GM23248 (cell line): ENCODE measurements at regions not wholly inside any gene's neighbourhood (a gene's known extent, or its start where the extent isn't known, plus 50 kb on each side); places are given as distances from the start of the nearest gene placed in this dataset.

Experiments used
- DNase-seq: peaks from one replicate; pipeline ENCODE4 v3.0.0-alpha.2; 2015
- H2AFZ ChIP-seq: fragments of 200-600 bp; sonication (generic); 2 replicates; pipeline ENCODE4 v1.6.1; 2016; ENCODE audit warnings: antibody characterized with exemption
- H3F3A ChIP-seq: fragments of 200-600 bp; sonication (generic); 2 replicates; pipeline ENCODE4 v1.6.1; 2016; ENCODE audit warnings: mild to moderate bottlenecking, antibody characterized with exemption, mixed run types; ENCODE audit not compliant: insufficient read depth
- H3K27ac ChIP-seq: fragments of 200-600 bp; sonication (generic); 2 replicates; pipeline ENCODE4 v1.5.1; 2016; ENCODE audit warnings: mild to moderate bottlenecking
- H3K27me3 ChIP-seq: fragments of 200-600 bp; sonication (generic); replicated peaks from 2 replicates; pipeline ENCODE4 v1.6.1; 2016; ENCODE audit warnings: mild to moderate bottlenecking; ENCODE audit not compliant: insufficient read depth
- H3K36me3 ChIP-seq: fragments of 200-600 bp; sonication (generic); 2 replicates; pipeline ENCODE4 v1.6.1; 2016; ENCODE audit warnings: low read depth, mild to moderate bottlenecking
- H3K4me1 ChIP-seq: fragments of 200-600 bp; sonication (generic); 2 replicates; pipeline ENCODE4 v1.6.1; 2016; ENCODE audit warnings: mild to moderate bottlenecking; ENCODE audit not compliant: insufficient read depth
- H3K4me2 ChIP-seq: fragments of 200-600 bp; sonication (generic); one replicate; pipeline ENCODE4 v1.6.1; 2016; ENCODE audit warnings: mild to moderate bottlenecking; ENCODE audit not compliant: unreplicated experiment
- H3K4me3 ChIP-seq: fragments of 200-600 bp; sonication (generic); 2 replicates; pipeline ENCODE4 v1.5.1; 2016; ENCODE audit warnings: mild to moderate bottlenecking
- H3K79me2 ChIP-seq: fragments of 200-600 bp; sonication (generic); 2 replicates; pipeline ENCODE4 v1.6.1; 2016; ENCODE audit warnings: mild to moderate bottlenecking; ENCODE audit not compliant: insufficient read depth
- H3K9ac ChIP-seq: fragments of 200-600 bp; sonication (generic); 2 replicates; pipeline ENCODE4 v1.6.1; 2016; ENCODE audit warnings: mild to moderate bottlenecking
- H3K9me2 ChIP-seq: fragments of 200-600 bp; sonication (generic); 2 replicates; pipeline ENCODE4 v1.6.1; 2016; ENCODE audit warnings: mixed run types, mild to moderate bottlenecking, moderate library complexity; ENCODE audit not compliant: insufficient read depth
- H3K9me3 ChIP-seq: fragments of 200-600 bp; sonication (generic); one replicate; pipeline ENCODE4 v1.6.1; 2017; ENCODE audit warnings: low read depth
- H4K20me1 ChIP-seq: fragments of 200-600 bp; sonication (generic); 2 replicates; pipeline ENCODE4 v1.6.0; 2016; ENCODE audit not compliant: insufficient read depth
- EZH2 ChIP-seq: fragments of 200-600 bp; sonication (generic); IDR thresholded peaks from 2 replicates; pipeline ENCODE4 v1.6.1; 2018; ENCODE audit warnings: antibody characterized with exemption, mild to moderate bottlenecking; ENCODE audit not compliant: insufficient read depth, poor library complexity, severe bottlenecking
- EZH2phosphoT487 ChIP-seq: fragments of 200-600 bp; sonication (generic); IDR thresholded peaks from 2 replicates; pipeline ENCODE4 v1.6.1; 2018; ENCODE audit warnings: antibody characterized with exemption, moderate library complexity, mild to moderate bottlenecking, low read depth; ENCODE audit not compliant: insufficient read depth
- WGBS, 2 experiments: methylation state at CpG; one replicate each; pipeline ENCODE4 v1.1.6; 2015 to 2017; ENCODE audit warnings: low lambda C conversion rate in 2 of 2, low coverage in 1 of 2; ENCODE audit errors: missing lambda C conversion rate in 2 of 2; 5-methylcytosine and 5-hydroxymethylcytosine counted together
- in situ Hi-C: fragments of 300-500 bp; cut with MboI; formaldehyde crosslinking; loops from 2 replicates; pipeline ENCODE4 v1.15.0; 2020

DNA sequence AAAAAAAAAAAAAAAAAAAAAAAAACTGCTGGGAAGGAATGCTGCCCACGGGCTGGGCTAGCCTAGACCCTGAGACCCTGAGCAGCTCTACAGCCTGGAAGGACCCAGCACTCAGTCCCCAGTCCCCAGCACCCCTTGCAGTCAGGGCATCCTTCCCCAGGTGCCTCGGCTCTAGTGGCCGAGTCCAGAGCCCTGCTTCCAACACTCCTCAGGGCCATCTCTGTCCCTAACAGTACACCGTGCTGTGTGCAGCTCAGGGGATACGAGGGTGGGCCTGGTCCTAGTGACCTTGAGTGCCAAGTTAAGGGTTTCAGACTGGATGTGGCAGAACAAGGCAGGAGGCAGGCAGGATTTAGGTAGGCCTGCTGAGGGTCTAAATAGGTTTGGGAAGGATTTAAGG, 50.2 kb upstream of the LRP8 start:
- Histone ChIP-seq H3K4me3 (no peak overlapping the region), H3K9me3 (no peaks in the 10 kb centered on the region), H3F3A (peaks cover 12% of the 10 kb centered on the region; the same call in 1 of the 2 replicates), H3K79me2 (no peaks in the 10 kb centered on the region), H3K9ac (no peak overlapping the region), H4K20me1 (no peaks in the 10 kb centered on the region), H3K4me1 (peaks cover 7% of the 10 kb centered on the region; the same call in 1 of the 2 replicates), H3K27ac (no peak overlapping the region), H3K9me2 (no peaks in the 10 kb centered on the region), H3K36me3 (no peaks in the 10 kb centered on the region), H3K4me2 (no peak overlapping the region), H3K27me3 (no peaks in the 10 kb centered on the region), H2AFZ (no peak overlapping the region)
- DNase-seq = no peak
- WGBS, 2 experiments = 62 to 66% methylated on average over 5 of the region's 5 CpGs
- TF ChIP-seq EZH2 = no peak
- no peak for TF ChIP-seq EZH2phosphoT487
- in situ Hi-C loops = no loop called here

DNA sequence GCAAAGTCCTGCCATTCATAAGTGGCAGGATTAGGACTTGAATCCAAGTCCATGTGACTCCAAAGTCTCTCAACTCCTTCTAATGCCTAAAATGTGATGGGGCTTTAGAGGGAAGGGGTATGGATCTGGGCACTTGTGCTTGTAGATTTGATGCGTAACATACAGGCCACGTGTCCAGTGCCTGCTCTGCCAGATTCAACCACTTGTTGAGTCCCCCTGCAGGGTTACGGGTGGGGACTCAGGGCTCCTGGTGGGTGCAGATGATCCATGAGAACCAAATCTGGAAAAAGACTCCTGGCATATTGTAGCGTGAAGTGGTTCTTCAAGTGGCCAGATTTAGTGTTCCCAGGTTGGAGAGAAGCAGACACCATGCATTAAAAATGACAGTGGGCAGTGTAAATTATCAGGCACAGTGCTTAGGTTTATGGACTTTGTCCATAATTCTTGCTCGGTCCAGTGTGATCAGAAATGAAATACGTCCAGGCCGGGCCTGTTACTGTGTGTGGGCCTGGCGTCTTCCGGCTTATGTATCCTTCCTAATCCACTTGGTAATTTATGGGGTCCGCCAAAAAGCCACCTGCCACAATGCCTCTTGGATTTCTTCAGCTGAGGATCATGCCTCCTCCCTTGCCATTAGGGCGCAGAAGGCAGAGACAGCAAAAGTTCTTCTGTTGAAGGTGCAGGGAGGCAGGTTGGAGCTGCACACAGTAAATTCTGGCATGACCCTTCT, 51.2 kb upstream of the LRP8 start:
- Histone ChIP-seq H3K27me3 (no peaks in the 10 kb centered on the region), H3K9me2 (no peaks in the 10 kb centered on the region), H2AFZ (no peak overlapping the region), H3F3A (peaks cover 12% of the 10 kb centered on the region; the same call in 1 of the 2 replicates), H3K36me3 (no peaks in the 10 kb centered on the region), H3K79me2 (no peaks in the 10 kb centered on the region), H3K27ac (no peak overlapping the region), H4K20me1 (no peaks in the 10 kb centered on the region), H3K9ac (no peak overlapping the region), H3K9me3 (no peaks in the 10 kb centered on the region), H3K4me3 (no peak overlapping the region), H3K4me1 (peaks cover 7% of the 10 kb centered on the region; the same call in 1 of the 2 replicates), H3K4me2 (no peak overlapping the region)
- WGBS, 2 experiments = 88 to 89% methylated on average over 11 of the region's 11 CpGs
- no peak for TF ChIP-seq EZH2
- TF ChIP-seq EZH2phosphoT487 = no peak
- in situ Hi-C loops = no loop called here
- no peak for DNase-seq

DNA sequence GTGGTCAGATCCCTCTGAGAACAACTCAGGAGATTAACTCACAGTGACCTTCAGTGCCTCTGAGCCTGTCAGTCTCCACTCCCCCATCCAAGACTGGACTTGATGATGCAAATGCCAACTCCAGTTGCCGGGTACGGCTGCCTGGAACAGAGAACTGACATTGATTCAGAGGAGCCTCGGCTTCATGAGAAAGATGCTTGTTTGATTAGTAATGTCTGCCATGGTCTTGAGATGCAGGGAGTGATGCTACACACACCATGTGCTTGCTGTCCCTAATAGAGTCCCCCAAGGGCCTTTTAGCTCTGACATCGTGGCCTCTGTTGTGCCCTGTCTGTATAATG, 51.8 kb upstream of the LRP8 start:
- in situ Hi-C loops = no loop called here
- DNase-seq = no peak
- WGBS, 2 experiments = 73 to 85% methylated on average over 4 of the region's 4 CpGs
- no peak overlapping the region for H3K9ac ChIP-seq
- no peak overlapping the region for H3K27ac ChIP-seq
- H4K20me1 ChIP-seq = no peaks in the 10 kb centered on the region
- H3K9me3 ChIP-seq = no peaks in the 10 kb centered on the region
- peaks cover 12% of the 10 kb centered on the region; the same call in 1 of the 2 replicates for H3F3A ChIP-seq
- peaks cover 3% of the 10 kb centered on the region; the same call in 1 of the 2 replicates for H3K27me3 ChIP-seq
- no peaks in the 10 kb centered on the region for H3K9me2 ChIP-seq
- H3K36me3 ChIP-seq = no peaks in the 10 kb centered on the region
- no peak for TF ChIP-seq EZH2
- peaks cover 7% of the 10 kb centered on the region; the same call in 1 of the 2 replicates for H3K4me1 ChIP-seq
- no peak overlapping the region for H2AFZ ChIP-seq
- no peak overlapping the region for H3K4me2 ChIP-seq
- H3K79me2 ChIP-seq = no peaks in the 10 kb centered on the region
- no peak overlapping the region for H3K4me3 ChIP-seq

DNA sequence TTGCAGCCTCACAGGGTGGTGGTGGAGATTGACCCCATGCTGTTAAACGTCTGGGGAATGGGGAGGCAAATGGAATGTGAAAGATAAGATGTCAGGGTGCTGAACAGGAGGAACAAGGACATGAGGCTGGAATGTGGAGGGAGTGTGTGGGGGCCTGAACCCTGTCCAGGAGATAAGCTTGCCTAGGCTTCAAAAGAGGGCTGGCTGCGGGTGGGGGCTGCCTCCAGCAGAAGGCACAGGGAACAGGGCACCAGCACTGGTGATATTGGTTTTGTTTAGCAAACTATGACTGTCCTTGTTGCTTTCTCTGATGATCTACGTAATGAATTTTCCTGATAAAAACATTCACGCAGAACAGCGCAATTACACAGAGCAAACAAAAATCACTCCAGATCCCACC, 52.4 kb upstream of the LRP8 start:
- H3K36me3 ChIP-seq = no peaks in the 10 kb centered on the region
- H2AFZ ChIP-seq = no peak overlapping the region
- no peaks in the 10 kb centered on the region for H4K20me1 ChIP-seq
- no peaks in the 10 kb centered on the region for H3K79me2 ChIP-seq
- H3K9ac ChIP-seq = no peak overlapping the region
- H3K4me1 ChIP-seq = peaks cover 7% of the 10 kb centered on the region; the same call in 1 of the 2 replicates
- TF ChIP-seq EZH2phosphoT487 (no peak), EZH2 (no peak)
- peaks cover 6% of the 10 kb centered on the region; the same call in 1 of the 2 replicates for H3K27me3 ChIP-seq
- in situ Hi-C loops = no loop called here
- no peak overlapping the region for H3K4me3 ChIP-seq
- no peaks in the 10 kb centered on the region for H3K9me3 ChIP-seq
- H3F3A ChIP-seq = peaks cover 12% of the 10 kb centered on the region; the same call in 1 of the 2 replicates
- H3K27ac ChIP-seq = no peak overlapping the region
- H3K9me2 ChIP-seq = no peaks in the 10 kb centered on the region
- 74 to 80% methylated on average over 5 of the region's 5 CpGs for WGBS, 2 experiments
- no peak overlapping the region for H3K4me2 ChIP-seq
- no peak for DNase-seq
